ENCODE measurements at regions not wholly inside any gene's neighbourhood (a gene's known extent, or its start where the extent isn't known, plus 50 kb on each side); places are given as distances from the start of the nearest gene placed in this dataset.

DNA sequence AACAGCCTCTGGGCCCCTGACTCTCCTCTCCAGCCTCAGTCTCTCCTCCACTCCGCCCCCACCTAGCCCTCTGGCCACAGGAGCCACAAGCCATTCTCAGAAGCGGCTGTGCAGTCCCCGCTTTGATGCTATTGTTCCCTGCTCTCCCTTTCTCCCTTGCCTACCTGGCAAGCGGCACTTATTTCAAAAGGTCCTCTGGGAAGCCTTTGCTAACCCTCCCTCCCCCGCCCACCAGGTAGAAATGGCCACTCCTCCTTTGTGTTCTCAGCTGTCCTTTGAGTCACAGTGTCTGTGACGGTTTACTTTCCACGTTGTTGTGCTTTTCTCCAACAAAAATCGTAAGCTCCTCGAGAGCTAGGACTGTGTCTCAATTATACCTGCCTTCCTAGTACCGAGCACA lies 338.4 kb upstream of the PROX1 start:
- TF ChIP-seq, protein P1, sequence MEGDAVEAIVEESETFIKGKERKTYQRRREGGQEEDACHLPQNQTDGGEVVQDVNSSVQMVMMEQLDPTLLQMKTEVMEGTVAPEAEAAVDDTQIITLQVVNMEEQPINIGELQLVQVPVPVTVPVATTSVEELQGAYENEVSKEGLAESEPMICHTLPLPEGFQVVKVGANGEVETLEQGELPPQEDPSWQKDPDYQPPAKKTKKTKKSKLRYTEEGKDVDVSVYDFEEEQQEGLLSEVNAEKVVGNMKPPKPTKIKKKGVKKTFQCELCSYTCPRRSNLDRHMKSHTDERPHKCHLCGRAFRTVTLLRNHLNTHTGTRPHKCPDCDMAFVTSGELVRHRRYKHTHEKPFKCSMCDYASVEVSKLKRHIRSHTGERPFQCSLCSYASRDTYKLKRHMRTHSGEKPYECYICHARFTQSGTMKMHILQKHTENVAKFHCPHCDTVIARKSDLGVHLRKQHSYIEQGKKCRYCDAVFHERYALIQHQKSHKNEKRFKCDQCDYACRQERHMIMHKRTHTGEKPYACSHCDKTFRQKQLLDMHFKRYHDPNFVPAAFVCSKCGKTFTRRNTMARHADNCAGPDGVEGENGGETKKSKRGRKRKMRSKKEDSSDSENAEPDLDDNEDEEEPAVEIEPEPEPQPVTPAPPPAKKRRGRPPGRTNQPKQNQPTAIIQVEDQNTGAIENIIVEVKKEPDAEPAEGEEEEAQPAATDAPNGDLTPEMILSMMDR (IDR thresholded peaks at IDR 0.05; ENCODE audit: low read depth, low read length, poor library complexity, severe bottlenecking) = no peak
- no peak for TF ChIP-seq EZH2phosphoT487 (IDR thresholded peaks at IDR 0.05; ENCODE audit: borderline replicate concordance, low read length)
